H1 (cell line): ENCODE measurements at regions not wholly inside any gene's neighbourhood (a gene's known extent, or its start where the extent isn't known, plus 50 kb on each side); places are given as distances from the start of the nearest gene placed in this dataset.
A peak's percentile ranks its signal among the peaks of the same experiment; 100 is the strongest.

Experiments
- BCL11A ChIP-seq, 2 experiments: IDR thresholded peaks; one replicate each; pipeline ENCODE4 v1.6.1; 2011; ENCODE audit warnings: low read depth in 2 of 2, low read length in 2 of 2, mild to moderate bottlenecking in 2 of 2
- EP300 ChIP-seq, 2 experiments: IDR thresholded peaks; 1 replicate in 1 of 2; 2 replicates in 1 of 2; pipeline ENCODE4 v1.6.1; 2011 to 2012; ENCODE audit warnings: low read depth in 2 of 2, low read length in 2 of 2, mild to moderate bottlenecking in 2 of 2, borderline replicate concordance in 1 of 2, inconsistent platforms in 1 of 2, moderate library complexity in 1 of 2
- SIRT6 ChIP-seq: IDR thresholded peaks from one replicate; pipeline ENCODE4 v1.7.1; 2012; ENCODE audit warnings: low read length, inconsistent platforms
- SP1 ChIP-seq: IDR thresholded peaks from 2 replicates; pipeline ENCODE4 v1.6.1; 2011; ENCODE audit warnings: low read depth, low read length
- TEAD4 ChIP-seq: IDR thresholded peaks from 2 replicates; pipeline ENCODE4 v1.6.1; 2012; ENCODE audit warnings: low read depth, low read length, inconsistent platforms, mixed read lengths
- TF ChIP-seq, protein P1 (sequence below): fragments of 300-600 bp; sonication (generic); IDR thresholded peaks from 2 replicates; pipeline ENCODE4 v1.7.1; 2012; ENCODE audit warnings: low read length, moderate library complexity, mild to moderate bottlenecking, inconsistent platforms; ENCODE audit not compliant: insufficient replicate concordance

DNA sequence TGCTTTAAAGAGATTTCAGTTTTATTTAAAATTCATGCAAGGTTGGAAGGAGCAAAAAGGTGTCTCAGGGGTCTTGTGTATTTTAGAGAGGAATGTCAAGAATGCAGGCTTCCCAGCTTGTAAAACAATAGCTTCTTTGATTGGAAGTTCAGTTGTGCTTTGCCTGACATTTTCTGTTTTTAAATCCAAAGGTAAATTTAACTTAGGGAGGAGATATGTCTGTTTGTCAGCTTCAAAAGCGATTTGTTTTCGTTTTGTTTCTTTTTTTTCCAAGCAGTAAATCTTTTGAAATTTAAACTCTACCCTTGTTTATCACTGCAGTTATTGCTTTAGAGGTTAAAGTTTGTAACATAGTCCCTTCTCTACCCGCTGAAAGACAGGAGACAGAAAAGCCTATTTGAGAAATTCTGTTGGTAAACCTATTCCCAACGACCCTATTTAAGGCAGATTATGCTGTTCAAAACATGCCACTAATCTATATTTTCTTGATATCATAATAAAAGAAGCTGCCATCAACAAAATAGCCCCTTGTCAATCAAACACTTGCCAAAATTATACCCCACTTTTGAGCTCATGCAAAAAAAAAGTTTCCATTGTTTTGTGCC is 639.6 kb downstream of the IRS1 start (continued):
- TF ChIP-seq, protein P1, sequence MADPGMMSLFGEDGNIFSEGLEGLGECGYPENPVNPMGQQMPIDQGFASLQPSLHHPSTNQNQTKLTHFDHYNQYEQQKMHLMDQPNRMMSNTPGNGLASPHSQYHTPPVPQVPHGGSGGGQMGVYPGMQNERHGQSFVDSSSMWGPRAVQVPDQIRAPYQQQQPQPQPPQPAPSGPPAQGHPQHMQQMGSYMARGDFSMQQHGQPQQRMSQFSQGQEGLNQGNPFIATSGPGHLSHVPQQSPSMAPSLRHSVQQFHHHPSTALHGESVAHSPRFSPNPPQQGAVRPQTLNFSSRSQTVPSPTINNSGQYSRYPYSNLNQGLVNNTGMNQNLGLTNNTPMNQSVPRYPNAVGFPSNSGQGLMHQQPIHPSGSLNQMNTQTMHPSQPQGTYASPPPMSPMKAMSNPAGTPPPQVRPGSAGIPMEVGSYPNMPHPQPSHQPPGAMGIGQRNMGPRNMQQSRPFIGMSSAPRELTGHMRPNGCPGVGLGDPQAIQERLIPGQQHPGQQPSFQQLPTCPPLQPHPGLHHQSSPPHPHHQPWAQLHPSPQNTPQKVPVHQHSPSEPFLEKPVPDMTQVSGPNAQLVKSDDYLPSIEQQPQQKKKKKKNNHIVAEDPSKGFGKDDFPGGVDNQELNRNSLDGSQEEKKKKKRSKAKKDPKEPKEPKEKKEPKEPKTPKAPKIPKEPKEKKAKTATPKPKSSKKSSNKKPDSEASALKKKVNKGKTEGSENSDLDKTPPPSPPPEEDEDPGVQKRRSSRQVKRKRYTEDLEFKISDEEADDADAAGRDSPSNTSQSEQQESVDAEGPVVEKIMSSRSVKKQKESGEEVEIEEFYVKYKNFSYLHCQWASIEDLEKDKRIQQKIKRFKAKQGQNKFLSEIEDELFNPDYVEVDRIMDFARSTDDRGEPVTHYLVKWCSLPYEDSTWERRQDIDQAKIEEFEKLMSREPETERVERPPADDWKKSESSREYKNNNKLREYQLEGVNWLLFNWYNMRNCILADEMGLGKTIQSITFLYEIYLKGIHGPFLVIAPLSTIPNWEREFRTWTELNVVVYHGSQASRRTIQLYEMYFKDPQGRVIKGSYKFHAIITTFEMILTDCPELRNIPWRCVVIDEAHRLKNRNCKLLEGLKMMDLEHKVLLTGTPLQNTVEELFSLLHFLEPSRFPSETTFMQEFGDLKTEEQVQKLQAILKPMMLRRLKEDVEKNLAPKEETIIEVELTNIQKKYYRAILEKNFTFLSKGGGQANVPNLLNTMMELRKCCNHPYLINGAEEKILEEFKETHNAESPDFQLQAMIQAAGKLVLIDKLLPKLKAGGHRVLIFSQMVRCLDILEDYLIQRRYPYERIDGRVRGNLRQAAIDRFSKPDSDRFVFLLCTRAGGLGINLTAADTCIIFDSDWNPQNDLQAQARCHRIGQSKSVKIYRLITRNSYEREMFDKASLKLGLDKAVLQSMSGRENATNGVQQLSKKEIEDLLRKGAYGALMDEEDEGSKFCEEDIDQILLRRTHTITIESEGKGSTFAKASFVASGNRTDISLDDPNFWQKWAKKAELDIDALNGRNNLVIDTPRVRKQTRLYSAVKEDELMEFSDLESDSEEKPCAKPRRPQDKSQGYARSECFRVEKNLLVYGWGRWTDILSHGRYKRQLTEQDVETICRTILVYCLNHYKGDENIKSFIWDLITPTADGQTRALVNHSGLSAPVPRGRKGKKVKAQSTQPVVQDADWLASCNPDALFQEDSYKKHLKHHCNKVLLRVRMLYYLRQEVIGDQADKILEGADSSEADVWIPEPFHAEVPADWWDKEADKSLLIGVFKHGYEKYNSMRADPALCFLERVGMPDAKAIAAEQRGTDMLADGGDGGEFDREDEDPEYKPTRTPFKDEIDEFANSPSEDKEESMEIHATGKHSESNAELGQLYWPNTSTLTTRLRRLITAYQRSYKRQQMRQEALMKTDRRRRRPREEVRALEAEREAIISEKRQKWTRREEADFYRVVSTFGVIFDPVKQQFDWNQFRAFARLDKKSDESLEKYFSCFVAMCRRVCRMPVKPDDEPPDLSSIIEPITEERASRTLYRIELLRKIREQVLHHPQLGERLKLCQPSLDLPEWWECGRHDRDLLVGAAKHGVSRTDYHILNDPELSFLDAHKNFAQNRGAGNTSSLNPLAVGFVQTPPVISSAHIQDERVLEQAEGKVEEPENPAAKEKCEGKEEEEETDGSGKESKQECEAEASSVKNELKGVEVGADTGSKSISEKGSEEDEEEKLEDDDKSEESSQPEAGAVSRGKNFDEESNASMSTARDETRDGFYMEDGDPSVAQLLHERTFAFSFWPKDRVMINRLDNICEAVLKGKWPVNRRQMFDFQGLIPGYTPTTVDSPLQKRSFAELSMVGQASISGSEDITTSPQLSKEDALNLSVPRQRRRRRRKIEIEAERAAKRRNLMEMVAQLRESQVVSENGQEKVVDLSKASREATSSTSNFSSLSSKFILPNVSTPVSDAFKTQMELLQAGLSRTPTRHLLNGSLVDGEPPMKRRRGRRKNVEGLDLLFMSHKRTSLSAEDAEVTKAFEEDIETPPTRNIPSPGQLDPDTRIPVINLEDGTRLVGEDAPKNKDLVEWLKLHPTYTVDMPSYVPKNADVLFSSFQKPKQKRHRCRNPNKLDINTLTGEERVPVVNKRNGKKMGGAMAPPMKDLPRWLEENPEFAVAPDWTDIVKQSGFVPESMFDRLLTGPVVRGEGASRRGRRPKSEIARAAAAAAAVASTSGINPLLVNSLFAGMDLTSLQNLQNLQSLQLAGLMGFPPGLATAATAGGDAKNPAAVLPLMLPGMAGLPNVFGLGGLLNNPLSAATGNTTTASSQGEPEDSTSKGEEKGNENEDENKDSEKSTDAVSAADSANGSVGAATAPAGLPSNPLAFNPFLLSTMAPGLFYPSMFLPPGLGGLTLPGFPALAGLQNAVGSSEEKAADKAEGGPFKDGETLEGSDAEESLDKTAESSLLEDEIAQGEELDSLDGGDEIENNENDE: peak; percentile 93
- TF ChIP-seq SIRT6 (no peak), EP300 (IDR thresholded peaks at IDR 0.05; ENCODE audit: borderline replicate concordance in 1 of 2, low read depth in 2 of 2, low read length in 2 of 2) (peak in 1 of 2 experiments; percentile 42; a peak in 1 of 3 replicates), SP1 (peak; percentile 76; the same call in 1 of the 2 replicates), BCL11A (IDR thresholded peaks at IDR 0.05; ENCODE audit: low read depth in 2 of 2, low read length in 2 of 2) (peak in 1 of 2 experiments; percentile 95), TEAD4 (peak; percentile 99)
